ENCODE measurements at regions not wholly inside any gene's neighbourhood (a gene's known extent, or its start where the extent isn't known, plus 50 kb on each side); places are given as distances from the start of the nearest gene placed in this dataset.

DNA sequence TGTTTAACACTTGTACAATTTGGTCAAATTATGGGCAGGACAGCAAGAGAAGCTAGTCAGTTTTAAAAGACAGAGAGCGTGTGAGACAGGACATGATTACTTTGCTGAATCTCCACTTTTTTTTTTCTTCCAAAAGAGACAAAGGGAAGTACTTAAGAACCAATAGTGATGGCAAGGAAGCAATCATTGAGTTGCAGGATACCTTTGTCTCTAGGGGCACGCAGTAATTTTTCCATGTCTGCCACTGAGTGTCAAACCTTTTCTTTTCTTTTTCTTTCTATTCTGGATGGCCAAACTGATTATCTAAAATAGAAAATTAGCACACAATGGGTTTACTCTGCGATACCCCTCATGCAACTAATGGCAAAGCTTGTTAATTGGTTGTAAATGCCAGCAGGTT is 533.0 kb downstream of the PLCL1 start:
- TF ChIP-seq NR2F2 (IDR thresholded peaks at IDR 0.05) (no peak), YY1 (IDR thresholded peaks at IDR 0.05) (no peak), FOXA1 (IDR thresholded peaks at IDR 0.05) (no peak), RAD21 (IDR thresholded peaks at IDR 0.05) (no peak), EGR1 (IDR thresholded peaks at IDR 0.05; ENCODE audit: low read depth in 2 of 2) (no peak), TAF1 (conservative IDR thresholded peaks at IDR 0.05) (no peak)
- TF ChIP-seq, protein P1, sequence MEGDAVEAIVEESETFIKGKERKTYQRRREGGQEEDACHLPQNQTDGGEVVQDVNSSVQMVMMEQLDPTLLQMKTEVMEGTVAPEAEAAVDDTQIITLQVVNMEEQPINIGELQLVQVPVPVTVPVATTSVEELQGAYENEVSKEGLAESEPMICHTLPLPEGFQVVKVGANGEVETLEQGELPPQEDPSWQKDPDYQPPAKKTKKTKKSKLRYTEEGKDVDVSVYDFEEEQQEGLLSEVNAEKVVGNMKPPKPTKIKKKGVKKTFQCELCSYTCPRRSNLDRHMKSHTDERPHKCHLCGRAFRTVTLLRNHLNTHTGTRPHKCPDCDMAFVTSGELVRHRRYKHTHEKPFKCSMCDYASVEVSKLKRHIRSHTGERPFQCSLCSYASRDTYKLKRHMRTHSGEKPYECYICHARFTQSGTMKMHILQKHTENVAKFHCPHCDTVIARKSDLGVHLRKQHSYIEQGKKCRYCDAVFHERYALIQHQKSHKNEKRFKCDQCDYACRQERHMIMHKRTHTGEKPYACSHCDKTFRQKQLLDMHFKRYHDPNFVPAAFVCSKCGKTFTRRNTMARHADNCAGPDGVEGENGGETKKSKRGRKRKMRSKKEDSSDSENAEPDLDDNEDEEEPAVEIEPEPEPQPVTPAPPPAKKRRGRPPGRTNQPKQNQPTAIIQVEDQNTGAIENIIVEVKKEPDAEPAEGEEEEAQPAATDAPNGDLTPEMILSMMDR (IDR thresholded peaks at IDR 0.05; ENCODE audit: low read depth, low read length, missing input control) = no peak
- TF ChIP-seq, protein P2, sequence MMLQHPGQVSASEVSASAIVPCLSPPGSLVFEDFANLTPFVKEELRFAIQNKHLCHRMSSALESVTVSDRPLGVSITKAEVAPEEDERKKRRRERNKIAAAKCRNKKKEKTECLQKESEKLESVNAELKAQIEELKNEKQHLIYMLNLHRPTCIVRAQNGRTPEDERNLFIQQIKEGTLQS (IDR thresholded peaks at IDR 0.05) = no peak
- TF ChIP-seq, protein P3, sequence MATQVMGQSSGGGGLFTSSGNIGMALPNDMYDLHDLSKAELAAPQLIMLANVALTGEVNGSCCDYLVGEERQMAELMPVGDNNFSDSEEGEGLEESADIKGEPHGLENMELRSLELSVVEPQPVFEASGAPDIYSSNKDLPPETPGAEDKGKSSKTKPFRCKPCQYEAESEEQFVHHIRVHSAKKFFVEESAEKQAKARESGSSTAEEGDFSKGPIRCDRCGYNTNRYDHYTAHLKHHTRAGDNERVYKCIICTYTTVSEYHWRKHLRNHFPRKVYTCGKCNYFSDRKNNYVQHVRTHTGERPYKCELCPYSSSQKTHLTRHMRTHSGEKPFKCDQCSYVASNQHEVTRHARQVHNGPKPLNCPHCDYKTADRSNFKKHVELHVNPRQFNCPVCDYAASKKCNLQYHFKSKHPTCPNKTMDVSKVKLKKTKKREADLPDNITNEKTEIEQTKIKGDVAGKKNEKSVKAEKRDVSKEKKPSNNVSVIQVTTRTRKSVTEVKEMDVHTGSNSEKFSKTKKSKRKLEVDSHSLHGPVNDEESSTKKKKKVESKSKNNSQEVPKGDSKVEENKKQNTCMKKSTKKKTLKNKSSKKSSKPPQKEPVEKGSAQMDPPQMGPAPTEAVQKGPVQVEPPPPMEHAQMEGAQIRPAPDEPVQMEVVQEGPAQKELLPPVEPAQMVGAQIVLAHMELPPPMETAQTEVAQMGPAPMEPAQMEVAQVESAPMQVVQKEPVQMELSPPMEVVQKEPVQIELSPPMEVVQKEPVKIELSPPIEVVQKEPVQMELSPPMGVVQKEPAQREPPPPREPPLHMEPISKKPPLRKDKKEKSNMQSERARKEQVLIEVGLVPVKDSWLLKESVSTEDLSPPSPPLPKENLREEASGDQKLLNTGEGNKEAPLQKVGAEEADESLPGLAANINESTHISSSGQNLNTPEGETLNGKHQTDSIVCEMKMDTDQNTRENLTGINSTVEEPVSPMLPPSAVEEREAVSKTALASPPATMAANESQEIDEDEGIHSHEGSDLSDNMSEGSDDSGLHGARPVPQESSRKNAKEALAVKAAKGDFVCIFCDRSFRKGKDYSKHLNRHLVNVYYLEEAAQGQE (IDR thresholded peaks at IDR 0.05) = no peak

Measured in liver (tissue), 3 donors.